NOMO-1 (cell line): ENCODE measurements at regions not wholly inside any gene's neighbourhood (a gene's known extent, or its start where the extent isn't known, plus 50 kb on each side); places are given as distances from the start of the nearest gene placed in this dataset.

ENCODE experiments used
- DNase-seq, 2 experiments: peaks; one replicate each; lab custom pipeline; 2025; ENCODE audit not compliant: unreplicated experiment in 2 of 2; lab: John Stamatoyannopoulos, UW

DNA sequence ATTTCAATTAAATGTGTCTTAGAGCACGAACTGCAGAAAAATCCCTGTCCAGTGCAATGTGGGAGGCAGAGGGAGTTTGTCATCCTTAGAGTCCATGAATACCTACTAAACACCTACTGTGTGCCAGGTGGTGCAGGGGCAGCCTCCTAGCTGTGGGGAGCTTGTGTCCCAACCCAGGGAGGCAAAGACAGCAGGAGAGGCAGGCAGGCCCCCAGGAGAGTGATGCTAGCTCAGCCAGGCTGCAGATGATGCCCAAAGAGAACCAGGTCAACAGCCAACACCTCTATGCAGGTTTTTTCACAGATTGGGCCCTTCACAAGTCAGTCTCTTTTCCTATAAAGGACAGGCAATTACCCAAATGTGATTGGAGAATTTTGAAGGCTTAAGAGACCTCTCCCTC, 108.2 kb upstream of the UQCRFS1 start:
- no peak for DNase-seq

DNA sequence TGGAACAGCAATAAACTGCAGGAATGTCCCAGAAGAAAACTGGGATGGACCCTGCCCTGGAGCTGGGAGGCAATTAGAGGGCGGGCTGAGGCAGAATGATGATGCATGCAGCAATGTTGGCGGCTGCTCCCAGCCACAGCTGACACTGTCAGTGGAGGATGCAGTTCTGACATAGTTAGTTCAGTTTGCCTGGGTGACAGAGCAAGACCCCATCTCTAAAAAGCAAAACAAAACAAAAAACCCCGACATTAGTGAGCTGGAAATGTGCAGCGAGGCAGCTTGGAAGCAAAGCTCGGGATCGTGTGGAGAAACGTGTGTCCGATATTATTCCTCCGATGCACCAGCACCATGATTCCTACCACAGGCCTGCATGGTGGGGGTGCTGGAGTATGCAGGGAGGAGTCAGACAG, 110.1 kb upstream of the UQCRFS1 start:
- DNase-seq, result no peak

DNA sequence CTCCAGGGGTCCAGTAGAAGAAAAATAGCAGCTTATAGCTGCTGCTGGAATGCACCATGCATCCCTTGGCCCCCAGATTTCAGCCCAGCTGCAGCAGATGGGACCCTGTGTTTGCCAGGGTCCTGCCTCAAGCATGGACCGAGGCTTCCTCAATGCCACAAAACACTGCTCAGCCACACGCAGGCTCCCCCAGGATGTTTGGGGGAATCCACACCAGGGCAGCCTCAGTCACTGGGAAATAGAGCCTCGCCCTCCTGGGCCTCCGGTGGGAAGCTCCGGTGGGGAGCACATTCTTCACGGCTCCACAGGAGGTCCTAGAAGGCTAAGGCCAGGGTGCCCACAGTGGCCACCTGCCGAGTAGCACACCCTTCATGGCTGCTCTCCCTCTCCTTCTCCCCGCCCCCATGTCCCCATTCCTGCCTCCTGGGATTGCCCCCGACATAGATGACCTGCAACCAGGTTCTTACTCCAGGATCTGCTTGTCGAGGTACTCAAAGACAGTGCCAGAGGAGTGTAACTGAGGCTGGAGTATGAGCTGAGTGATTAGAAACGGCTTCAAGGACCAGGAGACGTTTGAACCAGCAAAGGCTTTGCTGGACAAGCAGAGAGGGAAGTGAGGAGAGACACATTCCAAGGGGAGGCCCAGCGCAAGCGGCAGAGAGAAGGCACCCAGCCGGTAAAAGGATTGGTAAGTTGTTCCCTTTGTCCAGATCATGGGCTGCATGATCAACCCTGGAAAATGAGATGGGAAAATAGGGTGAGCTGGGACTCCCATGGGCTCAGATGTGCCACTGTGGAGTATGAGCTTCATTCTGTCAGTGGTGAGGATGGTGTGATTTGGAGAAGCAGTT, 110.7 kb upstream of the UQCRFS1 start:
- DNase-seq, result no peak

DNA sequence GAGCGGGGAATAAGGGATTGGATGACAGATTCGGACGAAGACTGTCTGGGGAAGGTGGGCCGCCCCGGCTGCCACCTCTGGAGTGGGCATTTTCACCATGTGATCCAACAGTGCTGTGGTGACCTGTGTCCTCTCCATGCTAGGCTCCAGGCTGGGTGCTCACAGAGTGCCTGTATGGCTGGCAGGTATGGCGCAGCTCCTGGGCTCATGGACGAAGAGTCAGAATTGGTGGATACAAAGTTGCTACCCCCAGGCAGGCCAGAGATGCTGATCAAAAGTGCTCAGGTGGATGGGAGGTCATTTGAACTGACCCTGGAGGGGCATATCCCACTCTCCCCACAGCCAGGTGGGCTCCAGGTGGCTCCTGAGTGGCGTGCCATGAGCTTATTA, 111.3 kb upstream of the UQCRFS1 start:
- DNase-seq, result no peak

DNA sequence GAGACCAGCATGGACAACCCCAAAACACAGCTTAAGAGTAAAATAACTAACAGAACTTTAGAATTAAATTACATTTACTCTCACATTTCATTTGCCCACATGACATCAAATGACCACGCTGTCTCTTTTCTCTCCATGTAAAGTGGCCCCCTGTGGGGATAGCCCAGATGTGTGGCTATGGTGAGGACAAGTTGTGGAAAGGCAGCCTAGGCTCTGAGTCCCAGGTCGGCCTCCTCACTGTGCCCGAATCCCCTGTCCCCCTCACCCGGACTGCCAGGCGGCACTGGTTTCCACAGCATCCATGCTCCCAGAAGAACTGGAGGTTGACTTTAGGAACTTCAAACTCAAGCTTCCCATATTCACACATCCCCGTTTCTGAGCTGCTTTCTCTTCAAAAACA, 111.8 kb upstream of the UQCRFS1 start:
- no peak for DNase-seq

DNA sequence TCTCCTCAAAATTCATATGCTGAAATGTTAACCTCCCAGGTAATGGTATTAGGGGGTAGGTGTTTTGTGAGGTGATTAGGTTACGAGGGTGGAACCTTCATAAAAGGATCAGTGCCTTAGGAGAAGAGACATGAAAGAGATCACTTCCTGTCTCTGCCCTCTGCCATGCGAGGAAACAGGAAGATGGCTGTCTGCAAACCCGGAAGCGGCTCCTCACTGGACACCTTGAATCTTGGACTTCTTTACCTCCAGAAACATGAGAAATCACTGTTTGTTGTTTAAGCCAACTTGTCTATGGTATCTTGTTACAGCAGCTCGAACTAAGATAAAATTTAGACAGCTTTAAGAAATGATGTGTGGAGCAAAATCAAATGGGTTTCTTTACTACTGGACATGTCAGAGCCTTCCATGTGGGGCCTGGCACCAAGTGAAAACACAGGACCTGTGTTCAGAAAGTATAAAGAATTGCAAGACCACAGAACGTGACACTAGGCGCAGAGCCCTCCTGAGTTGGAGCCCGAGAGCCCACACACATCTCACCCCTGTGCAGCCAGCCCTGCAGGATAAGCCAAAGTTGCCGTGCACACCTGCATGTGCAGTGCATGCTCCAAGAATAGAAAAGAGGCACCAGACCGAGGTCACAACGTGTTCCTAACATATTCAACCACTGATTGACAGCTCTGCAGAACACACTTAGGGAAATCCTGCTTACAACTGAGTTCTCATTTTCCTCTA, 112.5 kb upstream of the UQCRFS1 start:
- DNase-seq, result no peak

DNA sequence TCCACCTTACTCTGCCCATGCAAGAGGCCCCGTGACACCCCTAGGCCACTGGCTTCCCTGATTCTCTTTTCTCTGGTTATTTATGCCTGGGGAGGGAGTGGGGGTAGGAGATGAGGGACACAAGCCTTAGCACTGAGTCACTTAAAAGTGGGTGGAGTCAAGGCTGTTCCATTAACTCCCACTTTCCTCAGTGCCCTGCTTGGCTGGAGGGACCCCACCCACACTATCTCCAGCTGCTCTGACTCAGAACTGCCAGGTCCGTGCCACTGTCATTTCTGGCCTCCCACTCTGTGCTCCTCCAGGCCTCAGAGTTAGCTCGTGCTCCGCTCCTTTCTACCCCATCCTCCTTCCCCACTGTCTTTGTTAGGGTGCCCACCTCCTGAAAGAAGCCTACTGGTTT, 113.4 kb upstream of the UQCRFS1 start:
- DNase-seq, result no peak

DNA sequence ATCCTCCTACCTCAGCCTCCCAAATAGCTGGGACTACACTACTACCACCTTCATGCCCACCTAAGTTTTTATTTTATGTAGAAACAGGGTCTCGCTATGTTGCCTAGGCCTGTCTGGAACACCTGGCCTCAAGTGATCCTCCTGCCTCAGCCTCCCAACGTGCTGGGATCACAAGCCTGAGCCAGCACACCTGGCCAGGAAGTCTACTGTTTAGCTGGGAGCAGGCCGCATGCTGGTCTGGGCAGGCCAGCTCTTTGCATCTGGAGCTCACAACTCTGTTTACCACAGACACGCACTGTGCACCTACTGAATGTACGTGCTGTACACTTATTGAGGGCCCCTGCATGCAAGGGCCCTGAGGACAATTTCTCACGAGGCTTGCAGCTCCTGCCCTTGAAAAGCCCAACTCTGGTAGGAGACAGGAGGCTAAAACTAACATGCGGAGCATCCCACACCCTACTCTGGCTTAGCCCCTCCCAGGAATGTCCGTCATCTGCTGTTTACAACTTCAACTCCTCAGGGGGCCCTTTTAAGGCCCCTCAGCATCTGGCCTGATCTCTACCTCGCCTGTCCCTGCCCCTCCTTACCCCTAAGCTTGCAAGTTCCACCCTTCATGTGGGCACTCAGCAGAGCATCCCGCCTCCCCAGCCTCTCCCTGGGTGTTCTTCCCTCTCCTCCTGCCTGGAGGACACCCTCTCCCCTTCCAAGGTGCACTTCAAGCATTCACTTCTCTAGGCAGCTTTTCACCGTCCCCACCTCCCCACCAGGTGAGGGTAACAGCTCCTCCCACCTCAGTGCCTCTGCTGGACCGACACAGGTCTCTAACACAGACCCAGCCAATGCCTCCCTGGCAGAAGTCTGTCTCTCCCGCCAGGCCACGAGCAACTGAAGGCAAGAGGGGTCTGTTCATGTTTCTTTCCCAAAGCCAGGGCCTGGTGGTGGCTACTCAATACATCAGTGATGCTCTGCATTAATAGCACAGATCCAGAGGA, 114.2 kb upstream of the UQCRFS1 start:
- no peak for DNase-seq

DNA sequence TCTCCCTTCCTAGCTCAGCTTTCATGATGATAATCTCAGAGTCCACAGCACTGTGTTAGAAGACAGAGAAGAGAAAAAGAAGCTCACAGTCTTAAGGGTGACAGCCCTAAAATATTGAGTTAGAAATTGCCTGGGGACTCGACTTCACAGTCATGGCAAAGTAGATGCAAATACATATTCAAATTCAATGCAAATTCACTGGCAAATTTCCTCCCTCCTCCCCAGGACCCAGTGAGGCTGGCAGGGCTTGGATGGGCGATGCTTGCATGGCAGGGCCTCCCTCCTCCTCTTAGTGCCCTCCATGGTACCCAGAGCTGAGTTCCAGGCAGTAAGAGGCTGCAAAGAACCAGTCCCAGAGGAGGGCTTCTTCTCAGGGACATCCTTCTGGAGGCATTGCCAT, 115.6 kb upstream of the UQCRFS1 start:
- DNase-seq, result no peak

DNA sequence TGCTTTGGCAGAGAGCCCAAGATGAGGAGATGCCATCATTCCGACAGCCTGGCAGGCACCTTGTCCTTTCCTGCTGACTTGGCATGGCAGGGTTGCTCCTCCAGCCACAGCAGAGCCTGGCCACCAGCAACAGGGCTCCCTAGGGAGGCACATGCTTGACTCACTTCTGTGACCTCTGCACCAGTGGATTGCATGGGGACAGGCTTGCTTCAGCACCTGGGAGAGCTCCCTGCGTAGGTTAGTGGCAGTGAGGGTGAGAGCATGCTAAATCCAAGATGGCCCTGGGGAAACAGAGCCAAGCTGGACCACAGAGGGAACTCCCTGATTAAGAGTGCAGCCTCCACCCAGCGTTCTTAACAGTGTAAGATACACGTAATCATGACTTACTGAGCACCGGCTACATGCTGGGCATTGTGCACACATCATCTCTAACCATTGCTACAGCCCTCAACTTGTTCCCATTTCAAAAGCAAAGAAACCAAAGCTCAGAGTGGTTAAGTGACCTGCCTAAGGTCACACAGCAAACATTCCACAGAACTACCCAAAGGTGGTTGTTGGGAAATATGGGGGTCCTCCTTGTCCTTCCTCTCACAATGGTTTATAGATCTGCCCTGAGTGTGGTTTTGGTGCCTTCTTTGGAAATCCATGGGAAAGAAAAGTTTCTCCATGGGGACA, 116.6 kb upstream of the UQCRFS1 start:
- no peak for DNase-seq

DNA sequence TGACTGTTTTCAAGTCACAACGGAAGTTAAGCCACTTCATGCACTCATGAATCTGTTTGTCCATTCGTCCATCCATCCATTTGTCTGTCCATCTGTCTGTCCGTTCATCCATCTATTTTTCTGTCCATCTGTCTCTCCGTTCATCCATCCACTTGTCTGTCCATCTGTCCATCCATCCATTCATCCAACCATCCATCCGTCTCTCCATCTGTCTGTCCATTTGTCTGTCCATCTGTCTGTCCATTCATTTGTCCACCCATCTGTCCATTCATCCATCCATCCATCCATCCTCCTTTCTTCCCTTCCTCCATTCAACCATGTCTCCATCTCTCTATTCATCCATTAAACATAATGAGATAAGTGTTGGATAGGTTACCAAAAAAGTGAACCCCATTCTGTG, 123.5 kb upstream of the UQCRFS1 start:
- DNase-seq, result no peak

DNA sequence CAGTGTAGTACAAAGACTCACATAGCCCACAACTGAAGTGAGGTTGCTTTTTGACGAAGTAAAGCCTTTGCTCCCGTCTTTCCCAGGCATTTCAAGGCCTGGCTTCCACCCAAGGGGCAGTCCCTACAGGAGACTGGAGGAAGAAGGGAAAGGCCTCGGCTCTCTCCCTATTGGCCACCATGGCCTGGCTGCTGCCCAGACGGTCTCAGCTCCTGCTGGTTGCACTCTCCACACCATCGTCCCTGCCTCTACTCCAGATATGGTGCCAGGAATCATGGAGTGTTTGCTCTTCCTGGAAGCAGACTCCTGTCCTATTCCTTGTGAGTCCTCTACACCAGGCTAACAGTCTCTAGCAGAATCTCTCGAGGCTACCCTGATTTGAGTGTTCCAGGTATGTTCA, 124.1 kb upstream of the UQCRFS1 start:
- DNase-seq, result no peak

DNA sequence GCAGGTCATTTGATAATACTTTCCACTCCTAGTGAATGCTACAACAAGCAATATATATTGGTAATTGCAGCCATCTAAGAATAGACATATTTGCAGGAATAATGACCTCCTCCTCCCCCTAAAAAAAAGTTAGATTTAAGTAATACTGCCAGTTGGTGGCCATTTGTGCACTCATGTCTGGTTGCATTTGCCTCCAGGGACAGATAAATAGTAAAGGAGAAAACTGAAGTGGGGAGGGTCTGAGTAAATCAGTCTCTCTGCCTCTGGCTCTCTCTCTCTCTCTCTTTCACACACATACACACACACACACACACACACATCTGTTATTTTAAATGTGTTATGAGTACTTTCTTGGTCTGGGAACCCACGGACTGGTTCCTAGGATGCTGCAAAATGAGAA, 125.5 kb upstream of the UQCRFS1 start:
- no peak for DNase-seq

DNA sequence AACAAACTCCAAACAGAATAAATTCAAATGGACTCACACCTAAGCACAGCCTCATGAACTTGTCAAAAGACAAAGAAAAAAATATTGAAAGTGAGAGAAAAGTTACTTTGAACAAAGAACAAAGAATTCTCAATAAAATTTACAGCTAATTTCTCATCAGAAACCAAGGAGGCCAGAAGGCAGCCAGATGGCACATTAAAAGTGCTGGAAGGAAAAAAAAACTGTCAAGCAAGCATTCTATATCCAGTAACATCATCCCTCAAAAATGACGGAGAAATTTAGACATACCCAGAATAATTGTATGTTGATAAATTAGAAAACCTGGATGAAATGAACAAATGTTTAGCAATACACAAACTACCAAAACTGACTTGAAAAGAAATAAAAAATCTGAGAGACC, 129.8 kb upstream of the UQCRFS1 start:
- DNase-seq, result no peak

DNA sequence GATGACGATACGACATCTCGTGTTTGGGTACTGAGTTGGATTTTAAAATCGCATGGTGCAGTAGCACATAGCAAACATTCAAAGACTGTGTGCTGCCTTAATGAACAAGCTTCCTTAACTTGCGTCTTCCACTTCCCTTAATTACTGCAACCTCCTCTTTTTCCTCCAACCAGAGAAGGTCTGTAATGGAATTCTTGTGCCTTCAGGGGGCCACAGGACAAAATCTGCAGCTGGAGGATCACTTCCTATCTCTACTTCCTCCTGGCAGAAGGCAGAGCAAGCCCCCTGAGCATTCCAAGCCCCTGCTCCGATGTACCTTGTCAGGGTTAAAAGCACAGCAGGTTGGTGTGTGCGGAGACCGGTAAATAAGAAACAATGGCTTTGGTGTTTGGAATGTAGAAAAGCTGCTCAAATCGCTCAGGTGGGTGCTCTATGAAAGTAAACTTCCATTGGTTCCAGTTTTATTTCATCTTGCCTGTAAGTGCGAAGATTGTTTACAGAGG, 151.3 kb upstream of the UQCRFS1 start:
- no peak for DNase-seq

DNA sequence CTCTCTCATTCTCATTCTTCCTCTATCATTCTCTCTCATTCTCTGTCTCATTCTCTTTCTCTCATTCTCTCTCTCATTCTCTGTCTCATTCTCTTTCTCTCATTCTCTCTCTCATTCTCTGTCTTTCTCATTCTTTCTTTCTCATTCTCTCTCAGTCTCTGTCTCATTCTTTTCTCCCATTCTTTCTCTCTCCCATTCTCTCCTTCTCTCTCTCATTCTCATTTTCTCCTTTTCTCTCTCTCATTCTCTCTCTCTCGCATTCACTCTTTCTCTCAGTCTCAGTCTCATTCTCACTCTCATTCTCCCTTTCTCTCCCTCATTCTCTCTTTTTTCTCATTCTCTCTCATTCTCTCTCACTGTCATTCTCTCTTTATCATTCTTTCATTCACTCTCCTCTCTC, 152.0 kb upstream of the UQCRFS1 start:
- no peak for DNase-seq

DNA sequence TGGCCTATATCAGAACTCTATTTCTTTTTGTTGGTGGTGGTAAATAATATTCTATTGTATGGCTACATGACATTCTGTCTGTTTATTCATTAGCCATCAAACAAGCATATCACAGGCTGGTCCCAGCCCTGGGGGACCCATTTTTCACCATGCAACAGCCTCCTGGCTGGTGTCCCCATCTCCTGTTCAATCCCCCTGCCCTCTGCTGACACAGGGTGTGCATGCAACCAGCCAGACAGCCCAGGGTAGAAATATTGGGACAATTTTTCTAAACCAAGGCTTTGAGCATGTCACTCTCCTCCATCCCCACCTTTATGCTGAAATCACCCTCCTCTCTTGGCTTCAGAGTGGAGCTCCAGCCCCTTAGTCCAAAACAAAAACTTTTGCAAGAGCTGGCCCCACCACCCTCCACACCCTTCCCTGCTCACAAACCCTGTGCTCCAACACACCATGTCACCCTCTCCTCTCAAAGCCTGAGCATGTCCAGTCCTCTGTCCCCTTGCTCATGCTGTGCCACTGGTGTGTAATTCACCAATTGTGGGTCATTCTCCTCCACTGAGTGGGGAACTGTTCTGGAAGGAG, 153.0 kb upstream of the UQCRFS1 start:
- no peak for DNase-seq

DNA sequence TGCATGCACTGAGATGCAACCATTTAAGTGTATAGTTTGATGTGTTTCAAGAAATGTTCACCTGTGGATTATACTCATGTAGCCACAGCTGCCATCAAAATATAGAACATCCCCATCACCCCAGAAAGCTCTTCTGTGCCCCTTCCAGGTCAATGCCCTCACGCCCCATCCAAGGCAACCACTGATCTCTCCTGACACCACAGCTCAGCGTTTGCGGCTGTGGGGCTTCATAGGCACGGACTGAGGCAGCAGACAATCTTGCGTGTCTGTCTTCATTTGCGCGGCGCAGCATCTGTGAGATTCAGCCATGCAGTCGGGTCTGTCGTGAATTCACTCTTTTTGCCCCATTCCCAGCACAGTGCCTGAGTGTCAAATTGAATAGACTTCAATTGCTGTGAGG, 153.8 kb upstream of the UQCRFS1 start:
- DNase-seq, result no peak

DNA sequence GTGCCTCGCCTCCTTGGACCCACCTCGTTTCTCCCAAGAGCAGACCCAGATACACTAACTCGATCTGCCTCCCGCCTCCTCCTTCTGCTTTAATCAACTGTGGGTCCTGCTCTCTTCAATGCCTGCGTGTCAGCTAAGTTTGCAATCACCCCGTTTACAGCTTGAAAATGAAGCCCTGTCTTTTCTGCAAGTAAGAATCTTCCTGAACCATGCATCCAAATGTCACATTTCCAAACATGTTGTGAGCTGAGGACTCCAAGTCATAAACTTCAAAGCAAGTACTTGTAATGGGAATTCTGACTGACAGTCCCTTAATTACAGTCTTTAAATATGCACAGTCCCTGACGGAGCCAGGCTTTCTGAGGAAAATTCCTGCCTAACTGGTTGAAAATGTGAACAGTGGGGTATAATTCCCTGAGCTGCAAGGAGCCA, 154.9 kb upstream of the UQCRFS1 start:
- no peak for DNase-seq

DNA sequence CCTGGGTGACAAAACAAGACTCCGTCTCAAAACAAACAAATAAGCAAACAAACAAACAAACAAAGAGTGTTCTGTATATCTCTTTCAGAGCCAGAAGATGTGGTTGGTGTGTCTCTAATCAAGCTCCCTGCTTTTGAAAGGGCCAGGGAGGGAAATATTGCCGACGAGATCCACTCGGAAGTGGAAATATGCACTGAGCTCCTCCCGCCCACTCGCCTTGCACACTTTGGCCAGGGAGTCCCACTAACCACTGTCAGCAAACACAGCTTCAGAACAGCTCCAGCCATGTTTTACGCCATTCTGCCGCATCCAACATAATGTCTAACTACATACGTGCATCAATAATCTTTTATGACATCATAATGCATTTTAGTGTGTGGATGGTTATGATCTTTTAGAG, 155.5 kb upstream of the VSTM2B start:
- DNase-seq, result no peak
